Pancreas (tissue), 10 donors: ENCODE measurements at regions not wholly inside any gene's neighbourhood (a gene's known extent, or its start where the extent isn't known, plus 50 kb on each side); places are given as distances from the start of the nearest gene placed in this dataset.
"Not testable (repeated sequence)": the region's sequence is repeated elsewhere in the genome, so short reads cannot be mapped to it uniquely, and the experiment has no call there.

ENCODE experiments used
- ATAC-seq, 4 donors: fragments of 200-7000 bp; cut with Tn5 transposase; one replicate each; pipeline versions ENCODE4 v1.8.0 to v1.9.1; 2020; ENCODE audit warnings: mild to moderate bottlenecking in 4 of 4, moderate library complexity in 4 of 4
- DNase-seq, 6 donors: peaks; one replicate each; pipeline ENCODE4 v3.0.0-alpha.2; 2020
- FAIRE-seq: peaks from 2 replicates; lab custom pipeline; 2012; peaks lifted over from hg19 to GRCh38; lab: Jason Lieb, UNC
- H3K27ac ChIP-seq, 4 donors: fragments of 200-600 bp; sonication (generic); 1 replicate in 3 of 4; 2 replicates in 1 of 4; pipeline versions ENCODE4 v1.5.0 to v1.8.0; 2020
- H3K27me3 ChIP-seq, 4 donors: fragments of 200-600 bp; one replicate each; pipeline ENCODE4 v1.8.0; 2021
- H3K36me3 ChIP-seq, 3 donors: fragments of 200-600 bp; sonication (generic) in 1 of 3; one replicate each; pipeline versions ENCODE4 v1.5.0 to v1.8.0; 2020 to 2021
- H3K4me1 ChIP-seq, 3 donors: fragments of 200-600 bp; one replicate each; pipeline ENCODE4 v1.8.0; 2021
- H3K4me3 ChIP-seq, 4 donors: fragments of 200-600 bp; sonication (generic) in 2 of 4; one replicate each; pipeline versions ENCODE4 v1.5.0 to v1.8.0; 2020 to 2021
- H3K9me3 ChIP-seq, 4 donors: fragments of 200-600 bp; one replicate each; pipeline ENCODE4 v1.8.0; 2021
- WGBS, 2 donors: extraction: QIAGEN DNeasy Blood & Tissue Kit; methylation state at CpG; one replicate each; pipeline ENCODE4 v1.1.7; 2013; 5-methylcytosine and 5-hydroxymethylcytosine counted together
- intact Hi-C, 3 donors: fragments of 100-400 bp; cut with DNase I; formaldehyde crosslinking; loops; one replicate each; pipeline versions ENCODE4 v1.11.1 to v1.14.2; 2022
- donor health status: healthy with polysubstance abuse.
- donor health status: DM: no; HTN: no; CAD: no; lungs with moderate emphysema.
- donor health status: DM: no; HTN: no; CAD: no.
- donor health status: control.
- donor health status: control.
- donor health status: Bipolar disorder and iron deficiency.
- donor health status: DM: yes; HTN: yes; CAD: no.
- donor health status: DM: no; HTN: no; CAD: no.
- donor health status: DM: no; HTN: no; CAD: no.
- donor health status: DM: yes; HTN: yes; CAD: no.

DNA sequence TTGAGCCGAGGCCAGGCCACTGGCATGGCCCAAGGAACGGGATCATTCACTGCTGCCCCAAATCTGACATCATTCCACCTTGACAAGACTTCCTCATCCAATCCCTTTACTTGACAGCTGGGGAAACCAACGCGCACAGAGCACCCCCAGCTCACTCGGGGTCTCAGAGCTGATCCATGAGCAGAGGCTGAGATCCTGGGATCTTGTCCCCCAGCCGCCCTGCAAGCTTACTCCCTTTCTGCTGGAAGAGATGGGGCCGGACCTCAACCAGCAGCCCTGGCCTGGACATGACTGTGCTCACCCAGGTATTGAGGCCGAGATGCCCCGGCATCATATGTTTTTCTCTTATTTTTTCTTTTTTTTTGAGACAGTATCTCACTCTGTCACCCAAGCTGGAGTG lies 161.6 kb downstream of the GGTLC3 start:
- H3K9me3 ChIP-seq, intact Hi-C loops, FAIRE-seq, H3K4me3 ChIP-seq, ATAC-seq, H3K27me3 ChIP-seq, H3K4me1 ChIP-seq, H3K36me3 ChIP-seq, H3K27ac ChIP-seq: not testable (repeated sequence)
- 85 to 88% methylated on average over 6 to 9 of the region's 9 CpGs for WGBS, 2 donors
- peak in 1 of 6 donors; percentile 18 for DNase-seq
